SK-N-MC (cell line): ENCODE measurements at regions not wholly inside any gene's neighbourhood (a gene's known extent, or its start where the extent isn't known, plus 50 kb on each side); places are given as distances from the start of the nearest gene placed in this dataset.
"Not testable (repeated sequence)": the region's sequence is repeated elsewhere in the genome, so short reads cannot be mapped to it uniquely, and the experiment has no call there.

Experiments
- DNase-seq: peaks from one replicate; pipeline ENCODE4 v3.0.0-alpha.2; 2011; ENCODE audit warnings: low read depth, low spot score
- H3K27ac ChIP-seq: fragments of 200-600 bp; sonication (generic); 2 replicates; pipeline ENCODE4 v1.5.1; 2016; ENCODE audit warnings: mixed run types
- H3K36me3 ChIP-seq: fragments of 200-600 bp; sonication (generic); 2 replicates; pipeline ENCODE4 v1.6.1; 2017; ENCODE audit warnings: antibody characterized with exemption, low read length, mixed read lengths; ENCODE audit not compliant: insufficient read depth
- H3K4me3 ChIP-seq: fragments of 200-600 bp; sonication (generic); 2 replicates; pipeline ENCODE4 v1.5.1; 2016
- H3K9ac ChIP-seq: fragments of 200-600 bp; sonication (generic); 2 replicates; pipeline ENCODE4 v1.8.0; 2017; ENCODE audit warnings: mixed run types, mixed read lengths; ENCODE audit not compliant: insufficient read length
- H3K9me3 ChIP-seq: fragments of 200-600 bp; sonication (generic); 2 replicates; pipeline ENCODE4 v1.6.1; 2017; ENCODE audit warnings: low read depth, mild to moderate bottlenecking, antibody characterized with exemption, low read length, moderate library complexity, mixed read lengths
- EZH2 ChIP-seq: fragments of 200-600 bp; sonication (generic); IDR thresholded peaks from one replicate; pipeline ENCODE4 v1.6.1; 2017; ENCODE audit warnings: antibody characterized with exemption
- FOXP2 ChIP-seq: optimal IDR thresholded peaks from 2 replicates; pipeline ENCODE3; 2011; ENCODE audit warnings: mild to moderate bottlenecking, moderate library complexity; ENCODE audit not compliant: insufficient read depth; ENCODE audit errors: extremely low read length, control extremely low read depth
- POLR2AphosphoS5 ChIP-seq: IDR thresholded peaks from 2 replicates; pipeline ENCODE4 v1.6.1; 2012; ENCODE audit warnings: mild to moderate bottlenecking, low read depth, low read length, borderline replicate concordance

GRCh38 chr4:64737026-64737853, 328.0 kb upstream of the TECRL start:
- no peak for TF ChIP-seq FOXP2
- no peak for TF ChIP-seq EZH2
- no peak for TF ChIP-seq POLR2AphosphoS5
- H3K9ac ChIP-seq: no peak overlapping the region
- H3K27ac ChIP-seq: no peak overlapping the region
- H3K36me3 ChIP-seq: no peaks in the 10 kb centered on the region
- H3K9me3 ChIP-seq: no peaks in the 10 kb centered on the region
- H3K4me3 ChIP-seq: no peak overlapping the region
- DNase-seq: no peak

GRCh38 chr4:64729561-64729960, 320.3 kb upstream of the TECRL start:
- Histone ChIP-seq H3K9me3 (no peaks in the 10 kb centered on the region), H3K36me3 (no peaks in the 10 kb centered on the region), H3K4me3 (no peak overlapping the region), H3K27ac (no peak overlapping the region), H3K9ac (no peak overlapping the region)
- no peak for DNase-seq
- TF ChIP-seq FOXP2: no peak
- TF ChIP-seq POLR2AphosphoS5: no peak
- no peak for TF ChIP-seq EZH2

GRCh38 chr4:64727960-64728359, 318.7 kb upstream of the TECRL start:
- Histone ChIP-seq H3K9ac (no peak overlapping the region), H3K4me3 (no peak overlapping the region), H3K9me3 (no peaks in the 10 kb centered on the region), H3K36me3 (no peaks in the 10 kb centered on the region), H3K27ac (no peak overlapping the region)
- no peak for DNase-seq
- TF ChIP-seq FOXP2 (no peak), EZH2 (no peak)

- H3K36me3 ChIP-seq, H3K4me3 ChIP-seq, H3K9ac ChIP-seq, H3K27ac ChIP-seq, H3K9me3 ChIP-seq, DNase-seq: not testable (repeated sequence)
Measured at GRCh38 chr4:64727391-64727790, 318.1 kb upstream of the TECRL start.

GRCh38 chr4:64724689-64725088, 315.4 kb upstream of the TECRL start:
- DNase-seq: no peak
- no peaks in the 10 kb centered on the region for H3K36me3 ChIP-seq
- no peak for TF ChIP-seq EZH2
- TF ChIP-seq POLR2AphosphoS5: no peak
- TF ChIP-seq FOXP2: no peak
- H3K9me3 ChIP-seq: no peaks in the 10 kb centered on the region
- H3K27ac ChIP-seq: no peak overlapping the region
- no peak overlapping the region for H3K9ac ChIP-seq
- H3K4me3 ChIP-seq: no peak overlapping the region

GRCh38 chr4:64721106-64721505, 311.9 kb upstream of the TECRL start:
- DNase-seq: no peak
- no peak for TF ChIP-seq FOXP2
- no peak for TF ChIP-seq EZH2
- no peak for TF ChIP-seq POLR2AphosphoS5
- no peak overlapping the region for H3K27ac ChIP-seq
- no peak overlapping the region for H3K4me3 ChIP-seq
- H3K36me3 ChIP-seq: no peaks in the 10 kb centered on the region
- no peak overlapping the region for H3K9ac ChIP-seq
- no peaks in the 10 kb centered on the region for H3K9me3 ChIP-seq

GRCh38 chr4:64718091-64718490, 308.8 kb upstream of the TECRL start:
- no peak overlapping the region; the same call in 1 of the 2 replicates for H3K27ac ChIP-seq
- peak; percentile 91 for DNase-seq
- 0 out of 2 replicates have a peak overlapping the region, but pooled peaks have one; percentile 21 for H3K4me3 ChIP-seq
- H3K36me3 ChIP-seq: no peaks in the 10 kb centered on the region
- no peaks in the 10 kb centered on the region for H3K9me3 ChIP-seq
- 0 out of 2 replicates have a peak, but pooled peaks have one; percentile 34 for TF ChIP-seq POLR2AphosphoS5
- no peak for TF ChIP-seq FOXP2
- no peak overlapping the region for H3K9ac ChIP-seq

GRCh38 chr4:64715741-64716140, 306.5 kb upstream of the TECRL start:
- no peak overlapping the region for H3K27ac ChIP-seq
- H3K4me3 ChIP-seq: no peak overlapping the region
- H3K9ac ChIP-seq: no peak overlapping the region
- no peak for TF ChIP-seq EZH2
- no peak for TF ChIP-seq POLR2AphosphoS5
- no peak for TF ChIP-seq FOXP2
- H3K9me3 ChIP-seq: no peaks in the 10 kb centered on the region
- DNase-seq: peak; percentile 22
- no peaks in the 10 kb centered on the region for H3K36me3 ChIP-seq

- no peaks in the 10 kb centered on the region for H3K9me3 ChIP-seq
- H3K27ac ChIP-seq: no peak overlapping the region
- no peak overlapping the region for H3K4me3 ChIP-seq
- no peak overlapping the region for H3K9ac ChIP-seq
- TF ChIP-seq FOXP2 (no peak), POLR2AphosphoS5 (no peak), EZH2 (no peak)
- H3K36me3 ChIP-seq: no peaks in the 10 kb centered on the region
- DNase-seq: no peak
Measured at GRCh38 chr4:64713256-64713840, 304.1 kb upstream of the TECRL start.
